SK-N-SH (cell line): ENCODE measurements at regions not wholly inside any gene's neighbourhood (a gene's known extent, or its start where the extent isn't known, plus 50 kb on each side); places are given as distances from the start of the nearest gene placed in this dataset.

Experiments
- CHD2 ChIP-seq: fragments of 150-350 bp; IDR thresholded peaks from 2 replicates; pipeline ENCODE4 v1.6.1; 2018; ENCODE audit warnings: low read length; ENCODE audit not compliant: partially characterized antibody
- ELF1 ChIP-seq: IDR thresholded peaks from 2 replicates; pipeline ENCODE4 v1.4.0; 2012
- EP300 ChIP-seq, 2 experiments: IDR thresholded peaks; 2 replicates each; pipeline versions ENCODE4 v1.4.0 to v1.6.1; 2012; ENCODE audit warnings: borderline replicate concordance in 1 of 2, low read depth in 1 of 2, low read length in 1 of 2
- EZH2phosphoT487 ChIP-seq: fragments of 200-600 bp; sonication (generic); IDR thresholded peaks from 2 replicates; pipeline ENCODE4 v1.6.1; 2017; ENCODE audit warnings: low read depth, mixed run types, mild to moderate bottlenecking, antibody characterized with exemption, moderate library complexity, borderline replicate concordance
- FOSL2 ChIP-seq: IDR thresholded peaks from 2 replicates; pipeline ENCODE4 v1.4.0; 2012; ENCODE audit warnings: low read depth, mild to moderate bottlenecking, moderate library complexity, borderline replicate concordance
- FOXJ3 ChIP-seq: sonication (generic); formaldehyde crosslinking; IDR thresholded peaks from 2 replicates; pipeline ENCODE4 v1.5.1; 2020; ENCODE audit warnings: mild to moderate bottlenecking, missing genetic modification reagents
- FOXM1 ChIP-seq: IDR thresholded peaks from 2 replicates; pipeline ENCODE4 v1.4.0; 2012; ENCODE audit warnings: low read depth, mild to moderate bottlenecking
- GABPA ChIP-seq: IDR thresholded peaks from 2 replicates; pipeline ENCODE4 v1.4.0; 2012; ENCODE audit warnings: low read depth, mild to moderate bottlenecking
- GATA2 ChIP-seq: sonication (generic); formaldehyde crosslinking; IDR thresholded peaks from 2 replicates; pipeline ENCODE4 v1.5.0; 2020; ENCODE audit warnings: mild to moderate bottlenecking, missing genetic modification reagents
- IRF3 ChIP-seq: fragments of 150-350 bp; IDR thresholded peaks from 2 replicates; pipeline ENCODE4 v1.6.1; 2016; ENCODE audit warnings: mild to moderate bottlenecking, low read depth, low read length
- JUND ChIP-seq: IDR thresholded peaks from 2 replicates; pipeline ENCODE4 v1.4.0; 2012
- MAX ChIP-seq: IDR thresholded peaks from 2 replicates; pipeline ENCODE4 v1.4.0; 2012; ENCODE audit warnings: low read depth
- MEF2A ChIP-seq: IDR thresholded peaks from 2 replicates; pipeline ENCODE4 v1.4.0; 2012; ENCODE audit warnings: low read depth, borderline replicate concordance
- NFIC ChIP-seq: IDR thresholded peaks from 2 replicates; pipeline ENCODE4 v1.4.0; 2012; ENCODE audit warnings: borderline replicate concordance
- POLR2AphosphoS5 ChIP-seq: IDR thresholded peaks from 2 replicates; pipeline ENCODE4 v1.6.1; 2012; ENCODE audit warnings: low read depth, low read length
- RCOR1 ChIP-seq: fragments of 150-350 bp; IDR thresholded peaks from 2 replicates; pipeline ENCODE4 v1.6.1; 2017; ENCODE audit warnings: antibody characterized with exemption, low read length
- REST ChIP-seq: IDR thresholded peaks from 2 replicates; pipeline ENCODE4 v1.6.1; 2012; ENCODE audit warnings: mild to moderate bottlenecking, low read depth, low read length, moderate library complexity
- RFX5 ChIP-seq: IDR thresholded peaks from 2 replicates; pipeline ENCODE4 v1.6.1; 2012; ENCODE audit warnings: mild to moderate bottlenecking, improper control_type of control experiment, low read length
- SIN3A ChIP-seq: IDR thresholded peaks from 2 replicates; pipeline ENCODE4 v1.6.1; 2012; ENCODE audit warnings: low read depth, mild to moderate bottlenecking, low read length, moderate library complexity, borderline replicate concordance
- TAF1 ChIP-seq: IDR thresholded peaks from 2 replicates; pipeline ENCODE4 v1.6.1; 2012; ENCODE audit warnings: low read depth, mild to moderate bottlenecking, low read length, moderate library complexity, borderline replicate concordance
- TCF12 ChIP-seq: IDR thresholded peaks from 2 replicates; pipeline ENCODE4 v1.4.0; 2012
- TEAD4 ChIP-seq: IDR thresholded peaks from 2 replicates; pipeline ENCODE4 v1.4.0; 2012; ENCODE audit warnings: mild to moderate bottlenecking, borderline replicate concordance; ENCODE audit not compliant: insufficient read depth
- USF2 ChIP-seq: fragments of 150-350 bp; IDR thresholded peaks from 2 replicates; pipeline ENCODE4 v1.6.1; 2017; ENCODE audit warnings: antibody characterized with exemption, low read length, low read depth, borderline replicate concordance

GRCh38 chr15:62588938-62589670 is 424.0 kb upstream of the C2CD4B start (continued):
- TF ChIP-seq POLR2AphosphoS5 (no peak), ELF1 (no peak), EZH2phosphoT487 (no peak), FOXM1 (no peak), REST (no peak), GABPA (no peak), USF2 (no peak), MAX (no peak), FOXJ3 (CRISPR knock-in tag) (peak; percentile 66; the same call in 1 of the 2 replicates), MEF2A (no peak), SIN3A (no peak), GATA2 (CRISPR knock-in tag) (peak; percentile 85), EP300 (IDR thresholded peaks at IDR 0.05; ENCODE audit: borderline replicate concordance in 1 of 2, low read depth in 1 of 2, low read length in 1 of 2) (no peak; a peak in 1 of 4 replicates), TAF1 (no peak), FOSL2 (no peak), IRF3 (no peak), RFX5 (no peak), CHD2 (no peak), TEAD4 (no peak), NFIC (peak; percentile 48; the same call in 1 of the 2 replicates), JUND (no peak), RCOR1 (0 out of 2 replicates have a peak, but pooled peaks have one; percentile 22), TCF12 (peak; percentile 52)
